Ascending aorta (tissue), 2 donors: ENCODE measurements at regions not wholly inside any gene's neighbourhood (a gene's known extent, or its start where the extent isn't known, plus 50 kb on each side); places are given as distances from the start of the nearest gene placed in this dataset.

Experiments used
- DNase-seq, 2 donors: peaks; one replicate each; pipeline ENCODE4 v3.0.0-alpha.2; 2019; ENCODE audit warnings: low spot score in 2 of 2
- H3K27ac ChIP-seq, 2 donors: fragments of 200-600 bp; sonication (generic); one replicate each; pipeline ENCODE4 v1.5.1; 2016 to 2017; ENCODE audit warnings: mild to moderate bottlenecking in 1 of 2
- H3K27me3 ChIP-seq: fragments of 200-600 bp; sonication (generic); one replicate; pipeline ENCODE4 v1.5.1; 2017
- H3K36me3 ChIP-seq, 2 donors: fragments of 200-600 bp; sonication (generic); one replicate each; pipeline ENCODE4 v1.5.1; 2016
- H3K4me1 ChIP-seq, 2 donors: fragments of 200-600 bp; sonication (generic); one replicate each; pipeline ENCODE4 v1.5.1; 2016 to 2017; ENCODE audit warnings: mild to moderate bottlenecking in 1 of 2
- H3K4me3 ChIP-seq, 2 donors: fragments of 200-600 bp; sonication (generic); one replicate each; pipeline ENCODE4 v1.5.1; 2016 to 2017; ENCODE audit warnings: mild to moderate bottlenecking in 1 of 2
- H3K9me3 ChIP-seq, 2 donors: fragments of 200-600 bp; sonication (generic); one replicate each; pipeline ENCODE4 v1.5.1; 2016
- CTCF ChIP-seq, 3 experiments: fragments of 200-600 bp in 2 of 3; fragments of 450-650 bp in 1 of 3; sonication (generic) in 2 of 3; IDR thresholded peaks; one replicate each; pipeline ENCODE4 v1.5.1; 2016 to 2019; ENCODE audit warnings: antibody characterized with exemption in 3 of 3, mild to moderate bottlenecking in 1 of 3, moderate library complexity in 1 of 3
- intact Hi-C: fragments of 100-400 bp; cut with DNase I; formaldehyde crosslinking; loops from one replicate; pipeline ENCODE4 v1.15.1; 2023

GRCh38 chr3:137944593-137944992, 65.4 kb upstream of the CLDN18 start:
- no peak for TF ChIP-seq CTCF (IDR thresholded peaks at IDR 0.05)
- intact Hi-C loops, result no loop called here
- Histone ChIP-seq H3K4me1 (no peaks in the 10 kb centered on the region), H3K27me3 (no peaks in the 10 kb centered on the region), H3K36me3 (no peaks in the 10 kb centered on the region), H3K9me3 (no peaks in the 10 kb centered on the region), H3K27ac (no peak overlapping the region), H3K4me3 (no peak overlapping the region)
- no peak for DNase-seq

- no peaks in the 10 kb centered on the region for H3K27me3 ChIP-seq
- intact Hi-C loops, result loop anchor here (2.0 kb wide), 1 partner anchor 840 kb away; no protein-coding TSS in a partner anchor
- no peak overlapping the region for H3K27ac ChIP-seq
- H3K4me3 ChIP-seq, result no peak overlapping the region
- H3K4me1 ChIP-seq, result no peaks in the 10 kb centered on the region
- no peaks in the 10 kb centered on the region for H3K9me3 ChIP-seq
- no peaks in the 10 kb centered on the region for H3K36me3 ChIP-seq
- DNase-seq, result no peak
- peak in 2 of 3 experiments; percentile 38 to 49 for TF ChIP-seq CTCF (IDR thresholded peaks at IDR 0.05)
These were observed 63.5 kb upstream of the CLDN18 start for GRCh38 chr3:137946356-137946973.

- TF ChIP-seq CTCF (IDR thresholded peaks at IDR 0.05), result no peak
- no peaks in the 10 kb centered on the region for H3K4me1 ChIP-seq
- intact Hi-C loops, result loop anchor here (2.0 kb wide), 1 partner anchor 840 kb away; no protein-coding TSS in a partner anchor
- H3K4me3 ChIP-seq, result no peak overlapping the region
- H3K9me3 ChIP-seq, result no peaks in the 10 kb centered on the region
- no peaks in the 10 kb centered on the region for H3K27me3 ChIP-seq
- H3K36me3 ChIP-seq, result no peaks in the 10 kb centered on the region
- no peak overlapping the region for H3K27ac ChIP-seq
- DNase-seq, result no peak
These were observed 62.8 kb upstream of the CLDN18 start for GRCh38 chr3:137947117-137947516.

GRCh38 chr3:137948400-137949072, 61.4 kb upstream of the CLDN18 start:
- intact Hi-C loops, result no loop called here
- Histone ChIP-seq H3K27me3 (no peaks in the 10 kb centered on the region), H3K9me3 (no peaks in the 10 kb centered on the region), H3K4me3 (no peak overlapping the region), H3K27ac (no peak overlapping the region), H3K4me1 (no peaks in the 10 kb centered on the region), H3K36me3 (no peaks in the 10 kb centered on the region)
- no peak for DNase-seq
- no peak for TF ChIP-seq CTCF (IDR thresholded peaks at IDR 0.05)

- DNase-seq, result no peak
These were observed 51.3 kb upstream of the CLDN18 start for GRCh38 chr3:137958636-137959035.

More at GRCh38 chr3:137958636-137959035, 51.3 kb upstream of the CLDN18 start:
- Histone ChIP-seq H3K9me3 (peaks cover 0 to 4% of the 10 kb centered on the region in 2 donors), H3K36me3 (no peaks in the 10 kb centered on the region), H3K4me1 (no peaks in the 10 kb centered on the region), H3K4me3 (no peak overlapping the region), H3K27ac (no peak overlapping the region), H3K27me3 (no peaks in the 10 kb centered on the region)
- TF ChIP-seq CTCF (IDR thresholded peaks at IDR 0.05), result no peak
- intact Hi-C loops, result no loop called here
